ENCODE measurements at regions not wholly inside any gene's neighbourhood (a gene's known extent, or its start where the extent isn't known, plus 50 kb on each side); places are given as distances from the start of the nearest gene placed in this dataset.

- TF ChIP-seq CTCF (conservative IDR thresholded peaks at IDR 0.05): no peak
- no peak for TF ChIP-seq EZH2 (IDR thresholded peaks at IDR 0.05; ENCODE audit: low read depth)
These were observed 186.6 kb downstream of the SMC2 start for GRCh38 chr9:104280711-104281110.

All from PC-9 (cell line).